HG03378 (cell line): ENCODE measurements at regions not wholly inside any gene's neighbourhood (a gene's known extent, or its start where the extent isn't known, plus 50 kb on each side); places are given as distances from the start of the nearest gene placed in this dataset.
A peak's percentile ranks its signal among the peaks of the same experiment; 100 is the strongest.
"Not testable (repeated sequence)": the region's sequence is repeated elsewhere in the genome, so short reads cannot be mapped to it uniquely, and the experiment has no call there.

ENCODE experiments used
- ATAC-seq: cut with Tn5 transposase; IDR thresholded peaks from one replicate; pipeline ENCODE4 v1.9.1; 2021; ENCODE audit warnings: mild to moderate bottlenecking, moderate library complexity; ENCODE audit not compliant: unreplicated experiment

- ATAC-seq = no peak
Measured at GRCh38 chr3:150136242-150136641, 165.5 kb upstream of the PFN2 start.

GRCh38 chr3:150135287-150135721 is 164.6 kb upstream of the PFN2 start:
- ATAC-seq = no peak

GRCh38 chr3:150133293-150133692 is 162.6 kb upstream of the PFN2 start:
- ATAC-seq = no peak

GRCh38 chr3:150132101-150132749 is 161.5 kb upstream of the PFN2 start:
- ATAC-seq = peak; percentile 74

GRCh38 chr3:150131663-150132062 is 161.0 kb upstream of the PFN2 start:
- no peak for ATAC-seq

GRCh38 chr3:150130404-150131100 is 159.9 kb upstream of the PFN2 start:
- ATAC-seq = no peak

- ATAC-seq = no peak
Measured at GRCh38 chr3:150129166-150129565, 158.5 kb upstream of the PFN2 start.

GRCh38 chr3:150128126-150128525 is 157.4 kb upstream of the PFN2 start:
- ATAC-seq = no peak

- no peak for ATAC-seq
Measured at GRCh38 chr3:150127011-150127490, 156.4 kb upstream of the PFN2 start.

- ATAC-seq = no peak
Measured at GRCh38 chr3:150124142-150124541, 153.4 kb upstream of the PFN2 start.

GRCh38 chr3:150123249-150123648 is 152.6 kb upstream of the PFN2 start:
- ATAC-seq = not testable (repeated sequence)

GRCh38 chr3:150118219-150118618 is 147.5 kb upstream of the PFN2 start:
- ATAC-seq = no peak

- ATAC-seq = no peak
Measured at GRCh38 chr3:150117076-150117475, 146.4 kb upstream of the PFN2 start.

- ATAC-seq = no peak
Measured at GRCh38 chr3:150116196-150116595, 145.5 kb upstream of the PFN2 start.

GRCh38 chr3:150114873-150115540 is 144.3 kb upstream of the PFN2 start:
- ATAC-seq = peak; percentile 98

GRCh38 chr3:150114273-150114672 is 143.6 kb upstream of the PFN2 start:
- no peak for ATAC-seq

GRCh38 chr3:150110097-150110496 is 139.4 kb upstream of the PFN2 start:
- ATAC-seq = no peak

- ATAC-seq = no peak
Measured at GRCh38 chr3:150107429-150108175, 136.9 kb upstream of the PFN2 start.

- ATAC-seq = no peak
Measured at GRCh38 chr3:150106740-150107428, 136.2 kb upstream of the PFN2 start.

GRCh38 chr3:150105886-150106612 is 135.4 kb upstream of the PFN2 start:
- no peak for ATAC-seq
